AG10803 (cell line): ENCODE measurements at regions not wholly inside any gene's neighbourhood (a gene's known extent, or its start where the extent isn't known, plus 50 kb on each side); places are given as distances from the start of the nearest gene placed in this dataset.

Experiments used
- DNase-seq: peaks from one replicate; pipeline ENCODE4 v3.0.0; 2010; ENCODE audit warnings: low read depth
- H3K4me3 ChIP-seq: 2 replicates; pipeline ENCODE4 v1.5.1; 2011; ENCODE audit warnings: mild to moderate bottlenecking, low read length, control low read depth
- CTCF ChIP-seq: conservative IDR thresholded peaks from 2 replicates; pipeline ENCODE4 v1.5.1; 2011; ENCODE audit warnings: mild to moderate bottlenecking, low read length, control low read depth, inconsistent platforms

- TF ChIP-seq CTCF, result no peak
- no peak for DNase-seq
- no peak overlapping the region for H3K4me3 ChIP-seq
Observed at GRCh38 chr22:40122792-40123191, 54.9 kb upstream of the TNRC6B start.

GRCh38 chr22:40123387-40123786, 54.3 kb upstream of the TNRC6B start:
- DNase-seq, result no peak
- TF ChIP-seq CTCF, result no peak
- H3K4me3 ChIP-seq, result no peak overlapping the region
